ENCODE measurements at regions not wholly inside any gene's neighbourhood (a gene's known extent, or its start where the extent isn't known, plus 50 kb on each side); places are given as distances from the start of the nearest gene placed in this dataset.

DNA sequence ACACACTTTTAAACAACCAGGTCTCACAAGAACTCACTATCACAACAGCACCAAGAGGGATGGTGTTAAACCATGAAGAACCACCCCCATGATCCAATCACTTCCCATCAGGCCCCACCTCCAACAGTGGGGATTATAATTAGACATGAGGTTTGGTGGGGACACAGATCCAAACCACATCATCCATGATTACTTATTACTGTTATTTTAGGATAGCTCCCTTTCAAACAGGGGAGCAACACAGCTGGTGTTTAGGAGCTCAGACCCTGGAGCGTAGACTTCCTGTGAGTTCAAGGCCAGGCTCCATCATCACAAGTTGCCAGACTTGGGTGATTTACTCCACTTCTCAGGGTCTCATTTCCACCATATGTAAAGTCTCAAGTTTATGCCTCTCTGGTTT, 382.7 kb downstream of the HRH4 start:
- TF ChIP-seq POLR2AphosphoS5 (IDR thresholded peaks at IDR 0.05; ENCODE audit: low read depth, low read length) (no peak), CTCF (IDR thresholded peaks at IDR 0.05) (no peak), SIN3A (IDR thresholded peaks at IDR 0.05; ENCODE audit: borderline replicate concordance, insufficient read depth, low read depth, low read length) (no peak), TCF7L2 (IDR thresholded peaks at IDR 0.05; ENCODE audit: low read depth, low read length) (no peak)
- TF ChIP-seq, protein P1, sequence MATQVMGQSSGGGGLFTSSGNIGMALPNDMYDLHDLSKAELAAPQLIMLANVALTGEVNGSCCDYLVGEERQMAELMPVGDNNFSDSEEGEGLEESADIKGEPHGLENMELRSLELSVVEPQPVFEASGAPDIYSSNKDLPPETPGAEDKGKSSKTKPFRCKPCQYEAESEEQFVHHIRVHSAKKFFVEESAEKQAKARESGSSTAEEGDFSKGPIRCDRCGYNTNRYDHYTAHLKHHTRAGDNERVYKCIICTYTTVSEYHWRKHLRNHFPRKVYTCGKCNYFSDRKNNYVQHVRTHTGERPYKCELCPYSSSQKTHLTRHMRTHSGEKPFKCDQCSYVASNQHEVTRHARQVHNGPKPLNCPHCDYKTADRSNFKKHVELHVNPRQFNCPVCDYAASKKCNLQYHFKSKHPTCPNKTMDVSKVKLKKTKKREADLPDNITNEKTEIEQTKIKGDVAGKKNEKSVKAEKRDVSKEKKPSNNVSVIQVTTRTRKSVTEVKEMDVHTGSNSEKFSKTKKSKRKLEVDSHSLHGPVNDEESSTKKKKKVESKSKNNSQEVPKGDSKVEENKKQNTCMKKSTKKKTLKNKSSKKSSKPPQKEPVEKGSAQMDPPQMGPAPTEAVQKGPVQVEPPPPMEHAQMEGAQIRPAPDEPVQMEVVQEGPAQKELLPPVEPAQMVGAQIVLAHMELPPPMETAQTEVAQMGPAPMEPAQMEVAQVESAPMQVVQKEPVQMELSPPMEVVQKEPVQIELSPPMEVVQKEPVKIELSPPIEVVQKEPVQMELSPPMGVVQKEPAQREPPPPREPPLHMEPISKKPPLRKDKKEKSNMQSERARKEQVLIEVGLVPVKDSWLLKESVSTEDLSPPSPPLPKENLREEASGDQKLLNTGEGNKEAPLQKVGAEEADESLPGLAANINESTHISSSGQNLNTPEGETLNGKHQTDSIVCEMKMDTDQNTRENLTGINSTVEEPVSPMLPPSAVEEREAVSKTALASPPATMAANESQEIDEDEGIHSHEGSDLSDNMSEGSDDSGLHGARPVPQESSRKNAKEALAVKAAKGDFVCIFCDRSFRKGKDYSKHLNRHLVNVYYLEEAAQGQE (IDR thresholded peaks at IDR 0.05; ENCODE audit: insufficient read depth in 1 of 2, low read depth in 2 of 2, low read length in 1 of 2): no peak
